22Rv1 (cell line): ENCODE measurements at regions not wholly inside any gene's neighbourhood (a gene's known extent, or its start where the extent isn't known, plus 50 kb on each side); places are given as distances from the start of the nearest gene placed in this dataset.

Source experiments
- CTCF ChIP-seq: fragments of 450-650 bp; IDR thresholded peaks from 2 replicates; pipeline ENCODE4 v1.5.1; 2017; ENCODE audit warnings: mild to moderate bottlenecking
- ZFX ChIP-seq: fragments of 450-650 bp; IDR thresholded peaks from 2 replicates; pipeline ENCODE4 v1.6.1; 2017; ENCODE audit warnings: antibody characterized with exemption, borderline replicate concordance

DNA sequence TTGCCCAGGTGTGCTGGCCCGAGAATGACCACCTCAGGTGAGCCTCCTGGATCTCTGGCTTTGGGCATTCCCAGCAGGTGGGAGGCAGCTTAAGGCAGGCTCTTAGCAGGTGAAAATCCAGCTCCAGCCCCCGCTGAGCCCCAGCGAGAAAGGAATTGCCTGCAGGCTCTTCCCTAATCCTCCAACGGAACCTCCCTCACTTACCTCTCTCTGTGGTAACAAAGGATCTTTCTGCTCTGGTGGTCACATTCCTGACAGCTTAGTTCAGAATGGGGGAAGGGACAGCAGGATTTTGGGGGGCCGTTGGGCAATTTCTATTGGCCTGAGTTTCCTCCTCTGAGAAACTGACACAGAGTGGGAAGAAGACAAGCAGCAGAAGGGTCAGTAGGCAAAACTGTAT lies 116.0 kb upstream of the LHX5 start:
- TF ChIP-seq CTCF (no peak), ZFX (no peak)
